PC-3 (cell line): ENCODE measurements at regions not wholly inside any gene's neighbourhood (a gene's known extent, or its start where the extent isn't known, plus 50 kb on each side); places are given as distances from the start of the nearest gene placed in this dataset.
A peak's percentile ranks its signal among the peaks of the same experiment; 100 is the strongest.

Source experiments
- ATAC-seq: fragments of 200-7000 bp; cut with Tn5 transposase; 2 replicates; pipeline ENCODE4 v1.9.1; 2020; ENCODE audit warnings: mild to moderate bottlenecking, moderate library complexity
- BruUV-seq: library from RNA; stranded (reverse); fragments of 400-500 nt; replicated peaks from 2 replicates; lab custom pipeline; 2021; lab: Mats Ljungman, UMichigan
- CTCF ChIA-PET: fragments of 300-600 bp; sonication (Branson Sonifier 250); formaldehyde crosslinking; loops from one replicate; lab custom pipeline; 2022; ENCODE audit warnings: antibody characterized with exemption; lab: Charles Lee
- POLR2A ChIA-PET: fragments of 300-600 bp; sonication (Branson Sonifier 250); formaldehyde crosslinking; loops from one replicate; lab custom pipeline; 2022; ENCODE audit warnings: antibody characterized with exemption; ENCODE audit not compliant: unreplicated experiment; lab: Charles Lee
- DNase-seq: peaks from one replicate; pipeline ENCODE4 v3.0.0-alpha.2; 2015
- H2AFZ ChIP-seq: fragments of 300-600 bp; sonication (generic); 2 replicates; pipeline ENCODE4 v1.6.0; 2016; ENCODE audit warnings: antibody characterized with exemption, low read length
- H3F3A ChIP-seq: fragments of 300-600 bp; sonication (generic); one replicate; pipeline ENCODE4 v1.6.0; 2017; ENCODE audit warnings: antibody characterized with exemption, low read length, control low read depth, mild to moderate bottlenecking; ENCODE audit not compliant: unreplicated experiment
- H3K27ac ChIP-seq: fragments of 300-600 bp; sonication (generic); 2 replicates; pipeline ENCODE4 v1.5.1; 2016; ENCODE audit warnings: mild to moderate bottlenecking, low read length
- H3K27me3 ChIP-seq: fragments of 300-600 bp; sonication (generic); 2 replicates; pipeline ENCODE4 v1.6.1; 2016; ENCODE audit warnings: low read length, mixed read lengths
- H3K36me3 ChIP-seq: fragments of 300-600 bp; sonication (generic); 2 replicates; pipeline ENCODE4 v1.6.1; 2016; ENCODE audit warnings: low read depth, mixed run types, low read length, mixed read lengths
- H3K4me1 ChIP-seq: fragments of 300-600 bp; sonication (generic); 2 replicates; pipeline ENCODE4 v1.5.1; 2016; ENCODE audit warnings: low read length; ENCODE audit not compliant: insufficient read depth
- H3K4me2 ChIP-seq: fragments of 300-600 bp; sonication (generic); 2 replicates; pipeline ENCODE4 v1.6.0; 2016; ENCODE audit warnings: low read length
- H3K4me3 ChIP-seq: fragments of 300-600 bp; sonication (generic); 2 replicates; pipeline ENCODE4 v1.5.1; 2016; ENCODE audit warnings: mild to moderate bottlenecking, low read length, mixed read lengths
- H3K79me2 ChIP-seq: fragments of 300-600 bp; sonication (generic); 2 replicates; pipeline ENCODE4 v1.6.1; 2017; ENCODE audit warnings: low read length, mixed read lengths
- H3K9ac ChIP-seq: fragments of 300-600 bp; sonication (generic); 2 replicates; pipeline ENCODE4 v1.6.0; 2016; ENCODE audit warnings: mild to moderate bottlenecking, low read length
- H3K9me2 ChIP-seq: fragments of 300-600 bp; sonication (generic); replicated peaks from 2 replicates; pipeline ENCODE4 v1.6.1; 2016; ENCODE audit warnings: mixed run types, low read length, mixed read lengths
- H3K9me3 ChIP-seq: fragments of 300-600 bp; sonication (generic); 2 replicates; pipeline ENCODE4 v1.6.1; 2016; ENCODE audit warnings: low read length, mixed read lengths
- H4K20me1 ChIP-seq: fragments of 300-600 bp; sonication (generic); 2 replicates; pipeline ENCODE4 v1.6.1; 2016; ENCODE audit warnings: low read length, mixed read lengths
- EZH2 ChIP-seq: fragments of 300-600 bp; sonication (generic); IDR thresholded peaks from one replicate; pipeline ENCODE4 v1.6.1; 2017; ENCODE audit warnings: antibody characterized with exemption, mild to moderate bottlenecking, low read length; ENCODE audit not compliant: unreplicated experiment
- EZH2phosphoT487 ChIP-seq: fragments of 300-600 bp; sonication (generic); IDR thresholded peaks from 2 replicates; pipeline ENCODE4 v1.6.1; 2018; ENCODE audit warnings: mild to moderate bottlenecking, antibody characterized with exemption, low read length, borderline replicate concordance
- intact Hi-C: fragments of 100-400 bp; cut with micrococcal nuclease; formaldehyde crosslinking; loops from 2 replicates; pipeline ENCODE4 v1.9.0; 2023
- TF ChIP-seq, protein P1 (sequence below): fragments of 300-600 bp; sonication (generic); conservative IDR thresholded peaks from 2 replicates; pipeline ENCODE4 v1.5.1; 2017; ENCODE audit warnings: antibody characterized with exemption, low read depth, mild to moderate bottlenecking, low read length

GRCh38 chr1:11364170-11364569 is 91.2 kb downstream of the UBIAD1 start:
- Histone ChIP-seq H3K9me3 (no peaks in the 10 kb centered on the region), H3F3A (no peaks in the 10 kb centered on the region), H3K4me1 (no peaks in the 10 kb centered on the region), H3K9me2 (no peaks in the 10 kb centered on the region), H4K20me1 (no peaks in the 10 kb centered on the region), H2AFZ (no peak overlapping the region), H3K27ac (no peak overlapping the region), H3K9ac (no peak overlapping the region), H3K36me3 (no peaks in the 10 kb centered on the region), H3K27me3 (peaks cover 7% of the 10 kb centered on the region), H3K79me2 (no peaks in the 10 kb centered on the region), H3K4me2 (no peak overlapping the region), H3K4me3 (no peak overlapping the region)
- intact Hi-C loops: no loop called here
- CTCF ChIA-PET: no interaction called here
- POLR2A ChIA-PET: no interaction called here
- peak; percentile 41 for DNase-seq
- no peak for ATAC-seq
- TF ChIP-seq, protein P1, sequence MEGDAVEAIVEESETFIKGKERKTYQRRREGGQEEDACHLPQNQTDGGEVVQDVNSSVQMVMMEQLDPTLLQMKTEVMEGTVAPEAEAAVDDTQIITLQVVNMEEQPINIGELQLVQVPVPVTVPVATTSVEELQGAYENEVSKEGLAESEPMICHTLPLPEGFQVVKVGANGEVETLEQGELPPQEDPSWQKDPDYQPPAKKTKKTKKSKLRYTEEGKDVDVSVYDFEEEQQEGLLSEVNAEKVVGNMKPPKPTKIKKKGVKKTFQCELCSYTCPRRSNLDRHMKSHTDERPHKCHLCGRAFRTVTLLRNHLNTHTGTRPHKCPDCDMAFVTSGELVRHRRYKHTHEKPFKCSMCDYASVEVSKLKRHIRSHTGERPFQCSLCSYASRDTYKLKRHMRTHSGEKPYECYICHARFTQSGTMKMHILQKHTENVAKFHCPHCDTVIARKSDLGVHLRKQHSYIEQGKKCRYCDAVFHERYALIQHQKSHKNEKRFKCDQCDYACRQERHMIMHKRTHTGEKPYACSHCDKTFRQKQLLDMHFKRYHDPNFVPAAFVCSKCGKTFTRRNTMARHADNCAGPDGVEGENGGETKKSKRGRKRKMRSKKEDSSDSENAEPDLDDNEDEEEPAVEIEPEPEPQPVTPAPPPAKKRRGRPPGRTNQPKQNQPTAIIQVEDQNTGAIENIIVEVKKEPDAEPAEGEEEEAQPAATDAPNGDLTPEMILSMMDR: peak; percentile 52
- TF ChIP-seq EZH2phosphoT487: no peak
- BruUV-seq: no TSS peak

DNA sequence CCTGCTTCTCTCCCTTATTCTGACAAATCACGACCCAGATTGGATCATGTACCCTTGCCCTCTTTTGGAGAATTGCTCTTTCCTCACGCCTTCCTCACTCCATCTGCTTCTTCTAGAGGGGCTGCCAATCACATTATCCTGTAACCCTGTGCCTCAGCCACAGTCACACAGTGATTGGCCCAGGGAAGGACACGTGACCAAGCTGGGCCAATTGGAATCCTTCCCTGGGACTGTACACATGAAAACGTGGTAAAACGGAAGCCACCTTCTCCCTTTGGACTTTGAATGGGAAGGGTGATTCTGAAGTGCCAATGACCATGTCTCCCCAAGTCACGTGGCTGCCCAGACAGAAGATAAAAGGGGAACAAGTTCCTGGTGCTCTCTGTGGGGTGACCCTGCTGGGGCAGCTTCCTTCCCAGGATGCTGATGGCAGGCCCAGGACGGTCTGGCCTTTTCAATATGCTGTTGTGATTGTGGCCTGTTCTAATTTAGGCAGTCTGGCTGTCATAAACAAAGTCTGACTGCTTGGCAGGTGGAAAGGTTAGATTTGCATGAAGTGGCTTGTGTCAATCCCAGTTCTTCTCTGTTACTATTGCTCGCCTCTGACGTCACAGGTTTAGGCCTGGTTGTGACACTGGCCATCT is 92.9 kb downstream of the UBIAD1 start:
- Histone ChIP-seq H2AFZ (no peak overlapping the region), H3K9ac (no peak overlapping the region), H3F3A (no peaks in the 10 kb centered on the region), H3K4me3 (no peak overlapping the region), H3K4me2 (no peak overlapping the region), H3K27ac (no peak overlapping the region), H3K9me2 (no peaks in the 10 kb centered on the region), H3K79me2 (no peaks in the 10 kb centered on the region), H3K27me3 (peaks cover 14% of the 10 kb centered on the region; the same call in 1 of the 2 replicates), H4K20me1 (no peaks in the 10 kb centered on the region), H3K4me1 (no peaks in the 10 kb centered on the region), H3K9me3 (no peaks in the 10 kb centered on the region), H3K36me3 (no peaks in the 10 kb centered on the region)
- DNase-seq (no peak), ATAC-seq (no peak)
- CTCF ChIA-PET: no interaction called here
- no TSS peak for BruUV-seq
- POLR2A ChIA-PET: no interaction called here
- TF ChIP-seq, protein P1: no peak
- TF ChIP-seq EZH2phosphoT487: no peak
- TF ChIP-seq EZH2: no peak
- intact Hi-C loops: no loop called here

- H3K9me3 ChIP-seq: no peaks in the 10 kb centered on the region
- no peaks in the 10 kb centered on the region for H3K79me2 ChIP-seq
- H3K4me1 ChIP-seq: no peaks in the 10 kb centered on the region
- CTCF ChIA-PET: no interaction called here
- no peak for ATAC-seq
- no peaks in the 10 kb centered on the region for H3K36me3 ChIP-seq
- H3K9ac ChIP-seq: no peak overlapping the region
- DNase-seq: no peak
- H3F3A ChIP-seq: no peaks in the 10 kb centered on the region
- H3K9me2 ChIP-seq: no peaks in the 10 kb centered on the region
- TF ChIP-seq EZH2phosphoT487: no peak
- TF ChIP-seq, protein P1: no peak
- no peak for TF ChIP-seq EZH2
- H3K27ac ChIP-seq: no peak overlapping the region
- intact Hi-C loops: no loop called here
- no peaks in the 10 kb centered on the region for H4K20me1 ChIP-seq
- no peak overlapping the region for H2AFZ ChIP-seq
- BruUV-seq: no TSS peak
- H3K4me2 ChIP-seq: no peak overlapping the region
- POLR2A ChIA-PET: no interaction called here
- H3K4me3 ChIP-seq: no peak overlapping the region
- H3K27me3 ChIP-seq: peaks cover 23% of the 10 kb centered on the region
Observed at GRCh38 chr1:11373029-11373894, 100.3 kb downstream of the UBIAD1 start.
